ENCODE measurements at regions not wholly inside any gene's neighbourhood (a gene's known extent, or its start where the extent isn't known, plus 50 kb on each side); places are given as distances from the start of the nearest gene placed in this dataset.

GRCh38 chr18:54700580-54700979 is 109.5 kb downstream of the DYNAP start:
- no peak for DNase-seq (ENCODE audit: low spot score)
- Mint-ChIP-seq H3K27ac (no peak overlapping the region), H3K36me3 (no peaks in the 10 kb centered on the region), H3K4me3 (no peak overlapping the region), H3K9me3 (no peaks in the 10 kb centered on the region), H3K4me1 (ENCODE audit: low read depth in 2 of 2) (no peaks in the 10 kb centered on the region), H3K27me3 (peaks cover 2 to 7% of the 10 kb centered on the region in 2 donors)
- ATAC-seq, result no peak

- Mint-ChIP-seq H3K27me3 (peaks cover 0 to 1% of the 10 kb centered on the region in 2 donors), H3K9me3 (no peaks in the 10 kb centered on the region), H3K4me1 (ENCODE audit: low read depth in 2 of 2) (no peaks in the 10 kb centered on the region), H3K36me3 (no peaks in the 10 kb centered on the region), H3K27ac (no peak overlapping the region), H3K4me3 (no peak overlapping the region)
- ATAC-seq, result no peak
- DNase-seq (ENCODE audit: low spot score), result no peak
Measured at GRCh38 chr18:54702686-54703085, 111.6 kb downstream of the DYNAP start.

GRCh38 chr18:54710074-54710899 is 118.0 kb upstream of the RAB27B start:
- no peaks in the 10 kb centered on the region for H3K36me3 Mint-ChIP-seq
- H3K4me3 Mint-ChIP-seq, result no peak overlapping the region
- DNase-seq (ENCODE audit: low spot score) (no peak), ATAC-seq (no peak)
- H3K9me3 Mint-ChIP-seq, result no peaks in the 10 kb centered on the region
- peaks cover 16 to 20% of the 10 kb centered on the region in 2 donors for H3K4me1 Mint-ChIP-seq (ENCODE audit: low read depth in 2 of 2)
- no peak overlapping the region for H3K27ac Mint-ChIP-seq
- peaks cover 0 to 5% of the 10 kb centered on the region in 2 donors for H3K27me3 Mint-ChIP-seq

- Mint-ChIP-seq H3K9me3 (no peaks in the 10 kb centered on the region), H3K27me3 (peaks cover 0 to 5% of the 10 kb centered on the region in 2 donors), H3K27ac (no peak overlapping the region), H3K36me3 (no peaks in the 10 kb centered on the region), H3K4me3 (no peak overlapping the region), H3K4me1 (ENCODE audit: low read depth in 2 of 2) (peaks cover 21 to 25% of the 10 kb centered on the region in 2 donors)
- no peak for ATAC-seq
- DNase-seq (ENCODE audit: low spot score), result no peak
Measured at GRCh38 chr18:54710900-54711281, 117.4 kb upstream of the RAB27B start.

GRCh38 chr18:54712306-54712705 is 116.0 kb upstream of the RAB27B start:
- ATAC-seq, result no peak
- Mint-ChIP-seq H3K9me3 (no peaks in the 10 kb centered on the region), H3K4me1 (ENCODE audit: low read depth in 2 of 2) (peaks cover 26 to 34% of the 10 kb centered on the region in 2 donors), H3K36me3 (no peaks in the 10 kb centered on the region), H3K27ac (no peak overlapping the region), H3K27me3 (peaks cover 0 to 5% of the 10 kb centered on the region in 2 donors), H3K4me3 (no peak overlapping the region)
- DNase-seq (ENCODE audit: low spot score), result no peak

- no peak overlapping the region for H3K4me3 Mint-ChIP-seq
- H3K4me1 Mint-ChIP-seq (ENCODE audit: low read depth in 2 of 2), result peaks cover 30 to 39% of the 10 kb centered on the region in 2 donors
Measured at GRCh38 chr18:54712758-54713157, 115.5 kb upstream of the RAB27B start.

GRCh38 chr18:54713386-54713785 is 114.9 kb upstream of the RAB27B start:
- H3K36me3 Mint-ChIP-seq, result no peaks in the 10 kb centered on the region
- no peak for DNase-seq (ENCODE audit: low spot score)
- peaks cover 0 to 5% of the 10 kb centered on the region in 2 donors for H3K27me3 Mint-ChIP-seq
- peak overlapping the region in 1 of 2 donors; percentile 47 for H3K27ac Mint-ChIP-seq
- no peak for ATAC-seq
- H3K4me1 Mint-ChIP-seq (ENCODE audit: low read depth in 2 of 2), result peaks cover 35 to 45% of the 10 kb centered on the region in 2 donors
- H3K4me3 Mint-ChIP-seq, result no peak overlapping the region
- H3K9me3 Mint-ChIP-seq, result no peaks in the 10 kb centered on the region

More at GRCh38 chr18:54712758-54713157, 115.5 kb upstream of the RAB27B start:
- Mint-ChIP-seq H3K27ac (peak overlapping the region in 1 of 2 donors; percentile 47), H3K9me3 (no peaks in the 10 kb centered on the region), H3K27me3 (peaks cover 0 to 5% of the 10 kb centered on the region in 2 donors), H3K36me3 (no peaks in the 10 kb centered on the region)
- ATAC-seq (no peak), DNase-seq (ENCODE audit: low spot score) (no peak)

- H3K9me3 Mint-ChIP-seq, result no peaks in the 10 kb centered on the region
- no peaks in the 10 kb centered on the region for H3K36me3 Mint-ChIP-seq
- DNase-seq (ENCODE audit: low spot score), result no peak
- no peak overlapping the region for H3K4me3 Mint-ChIP-seq
- peak overlapping the region in 1 of 2 donors; percentile 36 for H3K27ac Mint-ChIP-seq
- H3K4me1 Mint-ChIP-seq (ENCODE audit: low read depth in 2 of 2), result peaks cover 38 to 50% of the 10 kb centered on the region in 2 donors
- ATAC-seq, result no peak
- peaks cover 0 to 7% of the 10 kb centered on the region in 2 donors for H3K27me3 Mint-ChIP-seq
Measured at GRCh38 chr18:54714851-54715250, 113.4 kb upstream of the RAB27B start.

GRCh38 chr18:54716586-54716985 is 111.7 kb upstream of the RAB27B start:
- peaks cover 38 to 50% of the 10 kb centered on the region in 2 donors for H3K4me1 Mint-ChIP-seq (ENCODE audit: low read depth in 2 of 2)
- H3K27me3 Mint-ChIP-seq, result peaks cover 0 to 4% of the 10 kb centered on the region in 2 donors
- peak overlapping the region; percentile 23 for H3K4me3 Mint-ChIP-seq
- ATAC-seq (no peak), DNase-seq (ENCODE audit: low spot score) (no peak)
- no peaks in the 10 kb centered on the region for H3K9me3 Mint-ChIP-seq
- peak overlapping the region in 1 of 2 donors; percentile 60 for H3K27ac Mint-ChIP-seq
- H3K36me3 Mint-ChIP-seq, result no peaks in the 10 kb centered on the region

GRCh38 chr18:54717673-54718407 is 110.4 kb upstream of the RAB27B start:
- Mint-ChIP-seq H3K4me1 (ENCODE audit: low read depth in 2 of 2) (peaks cover 38 to 50% of the 10 kb centered on the region in 2 donors), H3K27me3 (peaks cover 0 to 4% of the 10 kb centered on the region in 2 donors), H3K36me3 (no peaks in the 10 kb centered on the region), H3K4me3 (peak overlapping the region; percentile 84), H3K9me3 (no peaks in the 10 kb centered on the region), H3K27ac (peak overlapping the region; percentile 60 to 69)
- ATAC-seq (peak; percentile 91 to 93), DNase-seq (ENCODE audit: low spot score) (peak; percentile 71)

- H3K9me3 Mint-ChIP-seq, result no peaks in the 10 kb centered on the region
- no peaks in the 10 kb centered on the region for H3K36me3 Mint-ChIP-seq
- H3K27me3 Mint-ChIP-seq, result peaks cover 0 to 4% of the 10 kb centered on the region in 2 donors
- peak overlapping the region; percentile 60 to 69 for H3K27ac Mint-ChIP-seq
- peak overlapping the region; percentile 84 for H3K4me3 Mint-ChIP-seq
- ATAC-seq (peak in 1 of 2 donors; percentile 63), DNase-seq (ENCODE audit: low spot score) (no peak)
- H3K4me1 Mint-ChIP-seq (ENCODE audit: low read depth in 2 of 2), result peaks cover 33 to 45% of the 10 kb centered on the region in 2 donors
Measured at GRCh38 chr18:54718408-54718773, 109.9 kb upstream of the RAB27B start.

- DNase-seq (ENCODE audit: low spot score), result no peak
- Mint-ChIP-seq H3K9me3 (no peaks in the 10 kb centered on the region), H3K4me3 (no peak overlapping the region), H3K27me3 (peaks cover 0 to 5% of the 10 kb centered on the region in 2 donors), H3K27ac (no peak overlapping the region), H3K36me3 (no peaks in the 10 kb centered on the region), H3K4me1 (ENCODE audit: low read depth in 2 of 2) (peaks cover 19 to 28% of the 10 kb centered on the region in 2 donors)
- no peak for ATAC-seq
Measured at GRCh38 chr18:54720620-54721019, 107.7 kb upstream of the RAB27B start.

- H3K4me3 Mint-ChIP-seq, result no peak overlapping the region
- ATAC-seq (no peak), DNase-seq (ENCODE audit: low spot score) (no peak)
- no peak overlapping the region for H3K27ac Mint-ChIP-seq
- H3K4me1 Mint-ChIP-seq (ENCODE audit: low read depth in 2 of 2), result no peaks in the 10 kb centered on the region
- H3K9me3 Mint-ChIP-seq, result no peaks in the 10 kb centered on the region
- peaks cover 0 to 7% of the 10 kb centered on the region in 2 donors for H3K27me3 Mint-ChIP-seq
- H3K36me3 Mint-ChIP-seq, result no peaks in the 10 kb centered on the region
Measured at GRCh38 chr18:54726143-54726542, 102.1 kb upstream of the RAB27B start.

GRCh38 chr18:54734059-54734458 is 94.2 kb upstream of the RAB27B start:
- no peak overlapping the region for H3K27ac Mint-ChIP-seq
- ATAC-seq (no peak), DNase-seq (ENCODE audit: low spot score) (no peak)
- H3K4me3 Mint-ChIP-seq, result no peak overlapping the region
- H3K36me3 Mint-ChIP-seq, result no peaks in the 10 kb centered on the region
- no peaks in the 10 kb centered on the region for H3K9me3 Mint-ChIP-seq
- peaks cover 0 to 13% of the 10 kb centered on the region in 2 donors for H3K27me3 Mint-ChIP-seq
- no peaks in the 10 kb centered on the region for H3K4me1 Mint-ChIP-seq (ENCODE audit: low read depth in 2 of 2)

Data from natural killer cell treated with Interleukin-12 subunit alpha and Interleukin-12 subunit beta and Interleukin-15 and Interleukin-18, amount 100 ng/mL, for 72 hours (primary cell).